GM10248 (cell line): ENCODE measurements at regions not wholly inside any gene's neighbourhood (a gene's known extent, or its start where the extent isn't known, plus 50 kb on each side); places are given as distances from the start of the nearest gene placed in this dataset.

ENCODE experiments used
- CTCF ChIA-PET: fragments of 300-600 bp; sonication (Branson Sonifier 250); formaldehyde crosslinking; extraction: SDS; loops from one replicate; lab custom pipeline; 2021; ENCODE audit warnings: antibody characterized with exemption; lab: Yijun Ruan, JAX
- POLR2A ChIA-PET: fragments of 350-650 bp; sonication (Branson Sonifier 250); formaldehyde crosslinking; extraction: SDS; loops from one replicate; lab custom pipeline; 2020; ENCODE audit warnings: antibody characterized with exemption; lab: Yijun Ruan, JAX
- DNase-seq: peaks from one replicate; pipeline ENCODE4 v3.0.0; 2012; ENCODE audit errors: extremely low spot score
- CTCF ChIP-seq: IDR thresholded peaks from 2 replicates; pipeline ENCODE4 v1.5.1; 2012; ENCODE audit warnings: mild to moderate bottlenecking, low read depth; ENCODE audit errors: extremely low read depth, missing control alignments, control extremely low read depth

- POLR2A ChIA-PET, result no interaction called here
- TF ChIP-seq CTCF, result no peak
Measured at GRCh38 chr7:131747658-131748232, 191.3 kb upstream of the PODXL start.

GRCh38 chr7:131745390-131746248 is 189.2 kb upstream of the PODXL start:
- no peak for DNase-seq
- POLR2A ChIA-PET, result interaction anchor here (0.6 kb wide), 1 partner anchor 25 kb away, joined by 3 read pairs; no protein-coding TSS in a partner anchor
- CTCF ChIA-PET, result interaction anchor here (0.8 to 1.3 kb wide), 4 partner anchors 11 to 26 kb away, joined by 3 to 4 read pairs (median 4); no protein-coding TSS in a partner anchor
- no peak for TF ChIP-seq CTCF

More at GRCh38 chr7:131747658-131748232, 191.3 kb upstream of the PODXL start:
- DNase-seq, result no peak
- CTCF ChIA-PET, result interaction anchor here (1.4 kb wide), 1 partner anchor 58 kb away, joined by 4 read pairs; no protein-coding TSS in a partner anchor

GRCh38 chr7:131741446-131741845 is 185.0 kb upstream of the PODXL start:
- TF ChIP-seq CTCF, result no peak
- DNase-seq, result no peak
- ChIA-PET CTCF (interaction anchor here (1.4 kb wide), 1 partner anchor 12 kb away, joined by 4 read pairs; no protein-coding TSS in a partner anchor), POLR2A (no interaction called here)

- ChIA-PET POLR2A (no interaction called here), CTCF (no interaction called here)
- TF ChIP-seq CTCF, result no peak
- no peak for DNase-seq
Measured at GRCh38 chr7:131737746-131738465, 181.5 kb upstream of the PODXL start.

- no peak for TF ChIP-seq CTCF
- CTCF ChIA-PET, result interaction anchor here (0.7 to 1.0 kb wide), 2 partner anchors 29 to 42 kb away, joined by 3 read pairs; no protein-coding TSS in a partner anchor
- no peak for DNase-seq
- POLR2A ChIA-PET, result no interaction called here
Measured at GRCh38 chr7:131735101-131735500, 178.7 kb upstream of the PODXL start.

- ChIA-PET POLR2A (no interaction called here), CTCF (interaction anchor here (1.6 kb wide), 1 partner anchor 12 kb away, joined by 4 read pairs; no protein-coding TSS in a partner anchor)
Measured at GRCh38 chr7:131733604-131734003, 177.2 kb upstream of the PODXL start.

More at GRCh38 chr7:131733604-131734003, 177.2 kb upstream of the PODXL start:
- TF ChIP-seq CTCF, result no peak
- DNase-seq, result no peak
